Fibroblast of pulmonary artery (primary cell): ENCODE measurements at regions not wholly inside any gene's neighbourhood (a gene's known extent, or its start where the extent isn't known, plus 50 kb on each side); places are given as distances from the start of the nearest gene placed in this dataset.
"Not testable (repeated sequence)": the region's sequence is repeated elsewhere in the genome, so short reads cannot be mapped to it uniquely, and the experiment has no call there.

Experiments used
- DNase-seq: peaks from one replicate; pipeline ENCODE4 v3.0.0-alpha.2; 2010; ENCODE audit warnings: low read depth
- H3K4me3 ChIP-seq: replicated peaks from 2 replicates; pipeline ENCODE4 v1.5.1; 2011; ENCODE audit warnings: low read depth, mild to moderate bottlenecking, control low read depth, low read length, moderate library complexity

- not testable (repeated sequence) for H3K4me3 ChIP-seq, DNase-seq
These were observed 73.5 kb downstream of the NPIPA8 start for GRCh38 chr16:18263046-18263445.

- H3K4me3 ChIP-seq, DNase-seq: not testable (repeated sequence)
These were observed 74.7 kb downstream of the NPIPA8 start for GRCh38 chr16:18261848-18262247.

- DNase-seq, H3K4me3 ChIP-seq: not testable (repeated sequence)
These were observed 76.9 kb downstream of the NPIPA8 start for GRCh38 chr16:18259496-18260176.

GRCh38 chr16:18252943-18253342, 83.6 kb downstream of the NPIPA8 start:
- H3K4me3 ChIP-seq, DNase-seq: not testable (repeated sequence)

- not testable (repeated sequence) for DNase-seq, H3K4me3 ChIP-seq
These were observed 106.0 kb downstream of the NPIPA8 start for GRCh38 chr16:18230505-18230904.

GRCh38 chr16:18222054-18223009, 114.2 kb downstream of the NPIPA8 start:
- not testable (repeated sequence) for DNase-seq, H3K4me3 ChIP-seq

- not testable (repeated sequence) for H3K4me3 ChIP-seq, DNase-seq
These were observed 118.8 kb downstream of the NPIPA8 start for GRCh38 chr16:18217741-18218140.

- not testable (repeated sequence) for DNase-seq, H3K4me3 ChIP-seq
These were observed 119.7 kb downstream of the NPIPA8 start for GRCh38 chr16:18216814-18217213.

- H3K4me3 ChIP-seq, DNase-seq: not testable (repeated sequence)
These were observed 122.7 kb downstream of the NPIPA8 start for GRCh38 chr16:18213810-18214209.

- H3K4me3 ChIP-seq, DNase-seq: not testable (repeated sequence)
These were observed 125.0 kb downstream of the NPIPA8 start for GRCh38 chr16:18211505-18211904.

- H3K4me3 ChIP-seq: not testable (repeated sequence)
These were observed 131.8 kb downstream of the NPIPA8 start for GRCh38 chr16:18204786-18205185.

GRCh38 chr16:18204309-18204708, 132.2 kb downstream of the NPIPA8 start:
- DNase-seq, H3K4me3 ChIP-seq: not testable (repeated sequence)

More at GRCh38 chr16:18204786-18205185, 131.8 kb downstream of the NPIPA8 start:
- not testable (repeated sequence) for DNase-seq

- DNase-seq, H3K4me3 ChIP-seq: not testable (repeated sequence)
These were observed 135.0 kb downstream of the NPIPA8 start for GRCh38 chr16:18201511-18201910.

- not testable (repeated sequence) for H3K4me3 ChIP-seq, DNase-seq
These were observed 144.1 kb downstream of the NPIPA8 start for GRCh38 chr16:18192389-18192788.

- DNase-seq, H3K4me3 ChIP-seq: not testable (repeated sequence)
These were observed 146.4 kb downstream of the NPIPA8 start for GRCh38 chr16:18190179-18190578.

- not testable (repeated sequence) for DNase-seq, H3K4me3 ChIP-seq
These were observed 151.8 kb downstream of the NPIPA8 start for GRCh38 chr16:18184755-18185154.

GRCh38 chr16:18181028-18181427, 155.5 kb downstream of the NPIPA8 start:
- DNase-seq, H3K4me3 ChIP-seq: not testable (repeated sequence)

GRCh38 chr16:18173945-18174497, 162.5 kb downstream of the NPIPA8 start:
- not testable (repeated sequence) for H3K4me3 ChIP-seq, DNase-seq

GRCh38 chr16:18162293-18162692, 174.2 kb downstream of the NPIPA8 start:
- H3K4me3 ChIP-seq, DNase-seq: not testable (repeated sequence)
